GM21381 (cell line): ENCODE measurements at regions not wholly inside any gene's neighbourhood (a gene's known extent, or its start where the extent isn't known, plus 50 kb on each side); places are given as distances from the start of the nearest gene placed in this dataset.
"Not testable (repeated sequence)": the region's sequence is repeated elsewhere in the genome, so short reads cannot be mapped to it uniquely, and the experiment has no call there.

Experiments
- ATAC-seq: cut with Tn5 transposase; IDR thresholded peaks from one replicate; pipeline ENCODE4 v1.9.1; 2021; ENCODE audit warnings: mild to moderate bottlenecking, moderate library complexity; ENCODE audit not compliant: unreplicated experiment

DNA sequence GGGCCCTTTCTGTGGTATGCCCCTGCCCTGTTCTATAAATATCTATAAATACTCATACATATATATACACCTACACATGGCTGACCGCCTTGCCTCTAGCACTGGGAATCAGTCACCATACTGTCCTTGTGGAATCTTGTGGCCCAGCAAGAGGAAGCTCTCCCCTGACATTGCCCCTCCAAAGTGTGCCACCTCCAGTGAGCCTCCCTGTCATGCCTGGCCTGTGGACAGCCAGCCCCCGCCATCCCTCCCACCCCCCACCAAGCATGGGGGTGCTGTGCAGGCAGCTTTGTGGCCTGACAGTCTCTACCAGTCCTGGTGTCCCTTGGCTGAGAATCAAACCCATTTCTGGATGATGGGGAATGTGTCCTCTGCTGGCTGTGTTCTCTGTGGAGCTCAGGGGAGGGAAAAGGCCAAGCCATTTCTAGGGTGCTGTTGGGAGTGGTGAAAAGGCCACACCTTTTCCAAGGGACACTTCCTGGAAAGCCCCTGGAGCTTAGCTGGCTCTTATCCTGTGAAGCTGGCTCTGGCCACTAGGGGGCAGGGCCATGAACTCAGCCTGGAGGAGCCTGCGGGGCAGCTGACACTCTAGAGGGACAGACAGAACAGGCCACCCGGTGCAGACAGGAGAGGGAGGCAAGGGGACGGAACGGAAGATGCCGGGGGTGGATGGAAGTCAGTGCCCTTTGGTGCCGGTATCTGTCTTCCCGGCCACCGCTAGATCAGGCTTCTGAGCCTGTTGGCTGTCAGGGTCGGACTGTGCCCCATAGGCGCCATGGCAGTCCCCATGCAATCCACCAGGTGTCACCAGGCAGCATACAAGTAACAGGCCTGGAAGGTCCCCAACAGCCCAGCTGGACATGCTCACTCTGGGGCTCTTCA, 167.2 kb downstream of the TBC1D2B start:
- not testable (repeated sequence) for ATAC-seq

DNA sequence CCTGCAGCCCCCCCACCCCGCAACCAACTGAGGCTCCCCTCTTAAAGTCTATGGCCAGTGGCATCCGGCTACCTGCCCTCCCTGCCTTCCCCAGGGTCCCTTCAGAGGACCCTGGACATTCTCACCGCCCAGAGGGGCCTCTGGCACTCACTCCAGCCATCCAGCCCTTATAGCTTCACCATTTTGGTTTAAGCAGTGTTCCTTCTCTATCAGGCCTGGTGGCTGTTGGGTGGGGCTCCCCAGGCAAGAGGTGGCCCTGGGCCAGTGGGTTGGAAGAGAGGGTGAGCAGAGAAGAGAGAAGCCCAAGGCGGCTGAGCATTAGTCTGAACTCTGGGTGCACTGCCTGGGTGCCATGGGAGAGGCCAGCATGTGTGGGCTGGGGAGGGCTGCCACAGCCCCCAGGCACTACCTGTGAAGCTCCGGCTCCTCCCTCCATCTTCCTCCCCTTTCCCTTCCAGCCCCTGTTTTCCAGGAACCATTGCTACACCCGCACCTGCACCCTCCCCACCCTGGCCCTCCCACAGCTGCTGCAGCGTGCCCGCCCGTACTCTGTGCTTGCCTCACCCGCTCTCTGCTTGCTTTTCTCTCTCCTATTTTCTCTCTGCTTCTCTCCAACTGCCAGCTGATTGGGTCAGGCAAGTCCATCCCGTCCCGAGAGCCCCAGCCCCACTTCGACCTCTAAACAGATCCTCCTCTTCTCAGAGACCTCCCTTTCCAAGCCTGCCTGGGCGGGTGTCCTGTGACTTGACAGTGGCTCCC, 168.2 kb downstream of the TBC1D2B start:
- ATAC-seq: no peak

DNA sequence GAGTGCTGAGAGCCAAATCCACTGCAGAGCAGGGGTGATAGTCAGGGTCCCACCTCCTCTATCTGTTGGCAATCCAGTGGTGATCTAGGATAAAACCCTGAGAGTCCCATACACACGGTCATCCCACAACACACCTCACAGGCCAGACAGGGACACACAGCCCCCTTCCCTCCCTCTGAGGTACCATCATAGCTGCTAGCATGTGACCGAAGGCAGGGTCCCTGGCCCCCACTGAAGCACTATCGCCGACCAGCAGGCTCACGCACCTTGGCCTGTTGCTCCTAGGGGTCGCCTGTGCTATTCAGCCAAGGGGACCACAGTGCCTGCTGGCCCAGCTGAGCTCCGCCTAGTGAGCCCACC, 168.8 kb downstream of the TBC1D2B start:
- ATAC-seq: not testable (repeated sequence)

DNA sequence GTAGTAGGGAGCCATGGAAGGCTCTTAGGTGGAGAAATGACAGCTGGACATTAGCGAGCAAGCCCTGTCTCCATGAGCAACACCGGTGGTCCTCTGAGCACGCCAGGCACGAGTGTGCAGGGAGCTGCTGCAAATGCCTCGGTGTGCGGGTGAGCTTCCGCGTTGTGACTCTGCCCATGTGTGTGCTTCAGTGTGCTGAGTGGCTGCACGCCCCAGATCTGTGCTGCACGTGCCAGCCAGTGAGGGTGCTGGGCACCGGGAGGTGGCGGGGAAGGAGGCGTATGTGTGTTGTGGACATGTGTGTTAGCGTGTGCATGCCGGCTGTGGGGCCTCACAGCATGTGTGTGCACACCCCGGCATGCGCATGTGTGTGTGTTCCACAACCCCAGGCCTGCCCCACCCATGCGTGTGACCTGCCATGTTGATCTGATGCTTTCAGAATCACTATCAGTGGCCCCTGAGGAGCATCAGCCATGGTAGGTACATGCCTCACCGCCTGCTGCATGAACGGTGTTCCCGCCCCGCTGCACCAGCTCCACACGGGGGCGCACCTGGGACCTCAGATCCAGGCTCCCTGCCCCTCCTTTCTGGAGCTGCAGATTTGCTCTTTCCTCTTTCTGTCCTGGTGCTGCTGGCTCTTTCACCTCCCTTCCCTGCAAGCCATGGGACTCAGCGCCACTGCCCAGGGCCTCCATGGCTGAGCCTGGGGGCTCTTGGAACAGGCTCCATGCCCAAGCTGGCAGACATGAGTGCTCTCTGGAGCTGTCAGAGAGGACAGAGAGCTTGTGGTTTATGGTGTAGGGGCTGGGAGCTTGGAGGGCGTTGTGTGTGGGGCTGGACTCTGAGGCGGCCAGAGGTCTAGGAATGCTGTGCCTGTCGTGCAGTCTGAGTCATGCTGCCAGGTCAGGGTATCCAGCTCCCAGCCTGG, 169.4 kb downstream of the TBC1D2B start:
- no peak for ATAC-seq

DNA sequence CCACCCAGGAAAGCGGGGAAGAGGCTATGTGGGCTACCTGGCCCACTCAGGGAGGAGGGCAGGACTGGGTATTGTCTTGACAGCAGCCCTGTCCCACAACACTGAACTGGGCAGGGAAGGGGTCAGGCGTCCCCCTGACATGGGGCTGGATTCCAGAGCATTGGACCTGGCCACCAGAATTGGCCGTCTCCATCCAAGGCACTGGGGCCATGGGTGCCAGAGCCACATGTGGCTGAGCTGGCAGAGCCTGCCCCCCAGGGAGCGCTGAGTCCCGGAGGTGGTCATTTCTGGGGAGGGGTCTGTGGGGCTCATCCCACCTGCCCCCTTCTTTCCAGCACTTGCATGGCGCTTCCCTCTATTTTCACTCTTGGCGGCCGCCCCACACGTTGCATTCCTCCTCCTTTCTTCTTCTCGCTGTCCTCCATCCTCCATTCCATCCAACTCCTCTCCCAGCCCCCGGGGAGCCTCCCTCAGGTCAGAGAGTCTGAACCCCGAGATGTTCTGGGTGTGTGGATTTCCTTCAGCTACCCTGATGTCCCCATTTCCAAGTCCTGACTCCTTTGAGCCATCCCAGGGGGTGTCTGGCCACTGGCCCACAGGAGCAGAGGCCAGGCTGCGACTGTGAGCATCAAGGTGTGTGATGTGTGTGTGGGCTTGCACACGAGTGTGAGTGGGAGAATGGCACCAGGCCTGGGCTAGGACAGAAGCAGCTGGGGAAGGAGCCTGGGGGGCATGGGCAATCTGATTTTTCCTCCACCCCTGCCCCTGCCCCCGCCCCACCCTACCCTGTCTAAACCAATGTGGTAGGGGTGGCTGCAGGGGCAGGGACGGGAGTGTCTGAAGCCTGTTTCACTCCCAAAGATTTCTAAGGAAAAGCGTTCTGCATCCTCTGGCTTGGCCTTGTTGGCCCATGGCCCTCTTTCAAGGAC, 171.2 kb downstream of the TBC1D2B start:
- ATAC-seq: not testable (repeated sequence)

DNA sequence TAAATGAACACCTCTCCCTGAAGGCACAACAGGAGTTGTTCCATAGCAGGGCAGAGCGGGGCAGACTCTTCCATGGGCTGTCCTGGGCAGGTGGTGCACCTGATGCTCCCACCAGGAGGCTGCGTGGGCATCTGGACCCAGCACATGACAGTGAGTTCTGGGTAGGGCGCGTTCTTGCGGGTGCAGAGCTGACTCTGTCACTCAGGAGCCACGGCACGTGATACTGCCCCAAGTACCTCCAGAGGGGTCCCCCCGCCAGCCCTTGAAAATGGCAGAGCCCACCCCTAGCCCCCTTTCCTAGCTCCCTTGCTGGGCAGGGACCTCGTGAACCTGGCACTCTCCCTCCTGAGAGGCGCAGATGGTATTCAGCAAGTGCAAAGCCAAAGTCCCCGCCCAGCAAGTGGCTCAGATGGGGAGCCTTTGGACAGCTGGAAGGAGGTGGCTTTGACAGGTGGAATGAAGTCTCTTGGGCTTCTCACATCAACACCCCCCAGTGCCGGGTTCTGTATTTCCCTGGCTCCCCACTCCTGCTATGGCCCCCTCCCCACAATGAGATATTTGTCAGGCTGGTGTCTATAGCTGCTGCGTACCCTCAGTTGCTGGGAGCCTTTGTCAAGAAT, 172.1 kb downstream of the TBC1D2B start:
- ATAC-seq: no peak

DNA sequence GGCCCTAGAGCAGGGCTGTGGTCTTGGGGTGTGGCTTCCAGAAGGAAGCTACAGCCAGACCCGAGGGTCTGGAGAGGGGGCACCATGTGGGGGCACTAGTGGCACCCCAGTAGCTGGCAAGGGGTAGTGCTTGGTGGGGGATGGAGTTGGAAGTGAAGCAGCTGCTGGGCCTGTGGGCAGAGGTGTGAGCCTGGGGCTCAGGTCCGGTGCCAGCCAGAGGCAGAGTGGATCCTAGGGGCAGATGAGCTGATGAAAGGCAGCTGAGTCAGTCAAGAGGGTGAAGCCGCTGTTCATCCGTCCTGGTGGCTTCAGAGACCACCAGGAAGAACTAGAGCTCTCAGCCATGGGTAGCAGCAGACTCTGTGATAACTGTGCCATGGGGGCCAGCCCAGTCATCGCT, 172.6 kb downstream of the TBC1D2B start:
- ATAC-seq: no peak

DNA sequence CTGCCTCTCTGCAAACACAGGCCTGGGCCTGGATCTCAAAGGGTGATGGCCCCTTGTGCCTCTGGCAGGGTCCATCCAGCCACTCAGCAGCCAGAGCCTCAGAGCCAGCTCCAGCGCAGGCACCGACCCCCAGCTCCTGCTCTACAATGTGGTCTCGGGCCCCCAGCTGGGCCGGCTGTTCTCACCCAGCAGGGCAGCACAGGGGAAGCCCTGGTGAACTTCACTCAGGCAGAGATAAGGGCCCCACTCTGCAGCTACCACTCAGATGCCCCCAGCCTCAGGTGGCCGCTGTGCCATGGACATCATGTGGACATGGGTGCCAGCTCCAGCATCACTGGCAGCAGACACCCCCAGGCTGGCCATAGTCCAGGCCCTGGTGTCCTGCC, 173.1 kb downstream of the TBC1D2B start:
- no peak for ATAC-seq

DNA sequence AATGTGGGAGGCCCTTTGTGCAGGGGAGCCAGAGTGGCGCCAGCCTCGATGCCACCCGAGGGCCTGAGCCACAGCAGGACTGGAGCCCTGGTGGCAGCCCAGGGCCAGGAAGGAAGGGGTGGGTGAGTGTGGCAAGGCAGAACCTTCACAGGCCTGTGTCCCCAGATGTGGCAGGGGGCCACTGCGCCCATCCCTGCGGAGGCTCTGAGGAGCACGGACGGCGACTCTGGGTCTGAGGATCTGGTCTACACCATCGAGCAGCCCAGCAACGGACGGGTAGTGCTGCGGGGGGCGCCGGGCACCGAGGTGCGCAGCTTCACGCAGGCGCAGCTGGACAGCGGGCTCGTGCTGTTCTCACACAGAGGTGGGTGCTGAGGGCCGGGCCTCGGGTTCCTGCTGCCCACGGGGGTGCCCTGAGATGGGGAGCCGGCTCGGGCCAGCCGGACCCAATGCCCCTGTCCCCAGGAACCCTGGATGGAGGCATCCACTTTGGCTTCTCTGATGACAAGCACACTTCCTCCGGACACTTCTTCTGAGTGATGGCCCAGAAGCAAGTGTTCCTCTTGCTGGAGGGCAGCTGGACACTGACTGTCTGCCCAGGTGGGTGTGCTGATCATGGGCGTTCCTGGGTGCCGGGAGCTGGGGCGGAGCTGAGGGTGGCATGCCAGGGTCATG, 173.6 kb downstream of the TBC1D2B start:
- not testable (repeated sequence) for ATAC-seq

DNA sequence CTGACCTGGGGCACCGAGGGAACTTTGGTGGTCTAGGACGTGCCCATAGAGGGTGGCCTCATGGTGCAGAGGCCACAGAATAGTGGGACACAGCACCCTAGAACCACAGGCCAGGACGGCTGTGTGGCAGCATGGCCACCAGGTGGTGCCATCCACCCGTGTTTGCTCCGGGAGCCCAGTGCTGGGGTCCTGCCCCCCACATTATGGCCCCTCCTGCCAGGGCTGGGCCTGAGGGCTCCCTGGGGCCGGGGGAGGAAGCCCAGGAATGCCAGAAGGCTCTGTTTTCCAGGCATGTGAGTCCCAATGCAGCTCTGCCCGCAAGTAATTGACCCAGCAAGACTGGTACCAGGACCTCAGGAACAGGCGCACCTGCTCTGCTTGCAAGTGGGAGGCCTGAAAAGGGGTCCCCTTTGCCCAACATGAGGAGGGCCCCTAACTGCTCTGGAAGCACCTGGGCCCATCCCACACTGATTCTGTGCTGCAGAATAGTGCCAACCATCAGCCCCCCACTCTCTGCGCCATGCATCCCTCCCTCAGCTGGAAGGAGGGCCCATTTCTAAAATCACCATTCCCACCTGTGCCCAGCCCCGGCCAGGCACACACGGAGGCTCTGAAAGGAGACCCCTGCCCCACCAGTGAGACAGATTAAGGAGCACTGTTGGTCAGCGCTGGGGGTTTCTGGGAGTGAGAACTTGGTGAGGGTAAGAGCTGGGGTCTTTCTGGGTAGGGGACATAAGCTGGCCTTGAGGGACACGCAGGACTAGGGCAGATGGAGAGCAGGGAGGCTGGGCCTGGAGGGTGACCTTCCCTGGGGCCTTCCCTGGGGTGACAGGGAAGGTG, 174.4 kb downstream of the TBC1D2B start:
- not testable (repeated sequence) for ATAC-seq

DNA sequence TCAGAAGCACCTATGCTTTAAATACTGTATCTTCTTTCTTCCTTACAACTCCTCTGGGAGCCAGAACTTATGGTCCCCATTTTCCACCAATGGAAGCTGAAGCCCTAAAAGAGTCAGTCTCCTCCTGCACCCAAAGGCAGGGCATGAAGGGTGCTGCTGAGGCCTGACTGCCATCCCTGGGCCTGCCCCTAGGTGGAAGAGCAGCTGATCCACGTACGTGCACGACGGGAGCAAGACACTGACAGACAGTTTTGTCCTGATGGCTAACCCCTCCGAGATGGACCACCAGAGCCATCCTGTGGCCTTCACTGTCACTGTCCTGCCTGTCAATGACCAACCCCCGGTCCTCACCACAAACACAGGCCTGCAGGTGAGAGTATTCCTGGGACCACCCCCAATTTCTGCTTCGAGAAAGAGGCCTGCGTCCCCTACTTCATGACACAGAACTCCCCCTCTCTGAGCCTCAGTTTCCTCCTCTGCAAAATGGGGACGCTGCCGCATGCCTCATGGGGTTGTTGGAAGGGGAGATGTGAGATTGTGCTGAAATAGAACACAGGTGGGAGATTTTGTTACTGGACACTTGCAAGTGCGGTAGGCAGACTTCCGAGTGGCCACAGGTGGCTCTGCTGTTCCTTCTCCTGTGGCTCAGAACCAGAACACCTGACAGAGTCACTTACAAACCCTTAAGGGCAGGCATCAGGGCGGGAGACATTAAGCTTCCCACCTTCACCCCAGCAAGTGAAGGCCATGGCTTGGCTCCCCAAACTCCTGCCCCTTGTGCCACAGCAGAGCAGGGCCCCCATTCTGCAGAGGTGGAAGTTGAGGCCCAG, 175.4 kb downstream of the TBC1D2B start:
- no peak for ATAC-seq

DNA sequence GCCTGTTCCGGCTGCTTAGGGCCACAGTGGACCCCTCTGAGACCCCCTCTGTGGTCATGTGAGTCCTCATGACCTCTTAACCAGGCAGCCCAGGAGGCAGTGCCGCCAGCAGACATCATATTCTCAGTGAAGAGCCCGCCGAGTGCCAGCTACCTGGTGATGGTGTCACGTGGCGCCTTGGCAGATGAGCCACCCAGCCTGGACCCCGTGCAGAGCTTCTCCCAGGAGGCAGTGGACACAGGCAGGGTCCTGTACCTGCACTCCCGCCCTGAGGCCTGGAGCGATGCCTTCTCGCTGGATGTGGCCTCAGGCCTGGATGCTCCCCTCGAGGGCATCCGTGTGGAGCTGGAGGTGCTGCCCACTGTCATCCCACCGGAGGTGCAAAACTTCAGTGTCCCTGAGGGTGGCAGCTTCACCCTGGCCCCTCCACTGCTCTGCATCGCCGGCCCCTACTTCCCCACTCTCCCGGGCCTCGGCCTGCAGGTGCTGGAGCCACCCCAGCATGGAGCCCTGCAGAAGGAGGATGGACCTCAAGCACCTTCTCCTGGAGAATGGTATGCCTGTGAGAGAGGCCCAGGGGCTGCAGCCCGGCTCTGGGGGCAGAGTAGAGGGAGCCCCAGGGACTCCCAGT, 176.1 kb downstream of the TBC1D2B start:
- no peak for ATAC-seq

DNA sequence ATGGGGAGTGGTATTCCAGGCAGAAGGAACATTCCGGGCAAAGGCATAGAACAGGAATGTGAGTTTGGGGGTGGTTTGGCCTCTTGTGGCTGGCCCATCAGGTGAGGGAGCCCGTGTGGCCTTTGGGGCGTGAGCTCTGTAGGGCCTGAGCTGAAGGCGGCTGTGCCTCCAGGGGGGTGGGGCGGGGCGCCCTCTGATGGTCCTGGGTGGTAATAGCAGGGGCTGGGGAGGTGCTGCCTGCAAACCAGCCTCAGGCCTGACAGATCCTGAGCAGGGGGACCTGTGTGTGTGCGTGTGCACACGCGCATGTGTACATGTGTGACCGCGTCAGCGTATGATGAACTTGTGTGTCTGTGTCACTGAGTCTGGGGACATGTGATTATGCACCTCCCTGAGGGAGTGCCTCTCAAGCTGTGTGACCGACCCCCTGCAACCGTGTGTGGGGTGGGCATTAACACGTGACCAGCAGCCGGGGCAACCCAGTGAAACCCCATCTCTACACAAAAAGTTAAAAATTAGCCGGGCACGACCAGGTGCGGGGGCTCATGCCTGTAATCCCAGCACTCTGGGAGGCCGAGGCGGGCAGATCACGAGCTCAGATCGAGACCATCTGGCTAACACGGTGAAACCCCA, 177.1 kb downstream of the TBC1D2B start:
- not testable (repeated sequence) for ATAC-seq

DNA sequence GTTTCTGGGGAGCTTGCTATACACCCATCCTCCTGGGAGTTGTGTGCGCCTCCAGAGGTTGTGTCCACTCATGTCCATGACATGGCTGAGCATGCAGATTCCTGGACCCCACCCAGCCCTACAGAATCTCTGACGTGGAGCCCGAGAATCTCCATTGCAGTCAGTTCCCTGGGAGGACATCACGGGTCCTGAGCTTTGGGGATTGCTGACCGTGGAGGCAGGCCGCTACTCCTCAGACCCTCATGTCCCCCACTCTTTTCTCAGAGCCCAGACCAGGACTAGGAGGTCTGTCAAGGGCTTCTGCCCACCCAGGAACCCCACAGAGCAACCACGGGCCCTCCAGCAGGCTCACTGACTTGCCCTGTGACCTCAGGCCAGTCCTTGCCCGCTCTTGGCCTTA, 177.7 kb downstream of the TBC1D2B start:
- not testable (repeated sequence) for ATAC-seq

DNA sequence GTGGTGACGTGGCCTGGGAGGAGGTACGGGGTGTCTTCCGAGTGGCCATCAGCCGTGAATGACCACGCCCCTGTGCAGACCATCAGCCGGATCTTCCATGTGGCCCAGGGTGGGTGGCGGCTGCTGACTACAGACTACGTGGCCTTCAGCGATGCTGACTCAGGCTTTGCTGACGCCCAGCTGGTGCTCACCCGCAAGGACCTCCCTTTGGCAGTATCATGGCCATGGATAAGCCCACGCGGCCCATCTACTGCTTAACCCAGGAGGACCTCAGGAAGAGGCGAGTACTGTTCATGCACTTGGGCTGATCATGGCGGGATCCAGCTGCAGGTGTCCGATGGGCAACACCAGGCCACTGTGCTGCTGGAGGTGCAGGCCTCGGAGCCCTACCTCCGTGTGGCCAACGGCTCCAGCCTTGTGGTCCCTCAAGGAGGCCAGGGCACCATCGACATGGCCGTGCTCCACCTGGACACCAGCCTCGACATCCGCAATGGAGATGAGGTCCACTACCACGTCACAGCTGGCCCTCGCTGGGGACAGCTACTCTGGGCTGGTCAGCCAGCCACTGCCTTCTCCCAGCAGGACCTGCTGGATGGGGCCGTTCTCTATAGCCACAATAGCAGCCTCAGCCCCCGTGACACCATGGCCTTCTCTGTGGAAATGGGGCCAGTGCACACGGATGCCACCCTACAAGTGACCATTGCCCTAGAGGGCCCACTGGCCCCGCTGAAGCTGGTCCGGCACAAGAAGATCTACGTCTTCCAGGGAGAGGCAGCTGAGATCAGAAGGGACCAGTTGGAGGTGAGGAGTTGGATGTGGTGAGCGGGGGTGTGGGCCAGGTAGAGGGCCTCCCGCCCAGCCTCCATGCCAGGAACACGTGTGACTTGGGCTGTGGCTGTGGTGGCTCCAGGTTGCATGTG, 178.4 kb downstream of the TBC1D2B start:
- no peak for ATAC-seq
